H9 (cell line): ENCODE measurements at regions not wholly inside any gene's neighbourhood (a gene's known extent, or its start where the extent isn't known, plus 50 kb on each side); places are given as distances from the start of the nearest gene placed in this dataset.

Experiments used
- DNase-seq: peaks from one replicate; pipeline ENCODE4 v3.0.0-alpha.2; 2017
- H2AFZ ChIP-seq: one replicate; pipeline ENCODE4 v1.6.1; 2013; ENCODE audit warnings: mild to moderate bottlenecking, low read length, control low read depth, moderate library complexity
- H2AK5ac ChIP-seq: 2 replicates; pipeline ENCODE4 v1.6.1; 2013; ENCODE audit warnings: low read length, control low read depth, mixed read lengths; ENCODE audit not compliant: insufficient read length
- H2BK120ac ChIP-seq: one replicate; pipeline ENCODE4 v1.6.1; 2013; ENCODE audit warnings: low read depth, mild to moderate bottlenecking, low read length, control low read depth, inconsistent platforms; ENCODE audit not compliant: poor library complexity, severe bottlenecking
- H2BK12ac ChIP-seq: 2 replicates; pipeline ENCODE4 v1.6.1; 2013; ENCODE audit warnings: low read length, control low read depth, mixed read lengths, low read depth; ENCODE audit not compliant: insufficient read length
- H2BK15ac ChIP-seq: 2 replicates; pipeline ENCODE4 v1.6.1; 2013; ENCODE audit warnings: low read depth, low read length, control low read depth
- H2BK20ac ChIP-seq: one replicate; pipeline ENCODE4 v1.6.1; 2013; ENCODE audit warnings: low read depth, mild to moderate bottlenecking, low read length, control low read depth, inconsistent platforms; ENCODE audit not compliant: poor library complexity, severe bottlenecking
- H2BK5ac ChIP-seq: 2 replicates; pipeline ENCODE4 v1.6.1; 2013; ENCODE audit warnings: low read length, control low read depth, mixed read lengths; ENCODE audit not compliant: insufficient read length
- H3K14ac ChIP-seq: 2 replicates; pipeline ENCODE4 v1.6.1; 2013; ENCODE audit warnings: low read length, control low read depth; ENCODE audit not compliant: insufficient read depth
- H3K18ac ChIP-seq: 2 replicates; pipeline ENCODE4 v1.6.1; 2013; ENCODE audit warnings: low read depth, mild to moderate bottlenecking, mixed read lengths, low read length, control low read depth; ENCODE audit not compliant: insufficient read length
- H3K23ac ChIP-seq: 2 replicates; pipeline ENCODE4 v1.6.1; 2013; ENCODE audit warnings: low read length, control low read depth, mixed read lengths, low read depth; ENCODE audit not compliant: insufficient read length
- H3K23me2 ChIP-seq: 2 replicates; pipeline ENCODE4 v1.6.1; 2013; ENCODE audit warnings: low read depth, mild to moderate bottlenecking, mixed read lengths, low read length, control low read depth; ENCODE audit not compliant: insufficient read length, poor library complexity, severe bottlenecking
- H3K27ac ChIP-seq: 2 replicates; pipeline ENCODE4 v1.5.1; 2013; ENCODE audit warnings: low read length, control low read depth, mixed read lengths, low read depth; ENCODE audit not compliant: insufficient read length
- H3K27me3 ChIP-seq: 2 replicates; pipeline ENCODE4 v1.6.1; 2013; ENCODE audit warnings: low read length, control low read depth, inconsistent platforms; ENCODE audit not compliant: insufficient read depth
- H3K4ac ChIP-seq: 2 replicates; pipeline ENCODE4 v1.6.1; 2013; ENCODE audit warnings: low read depth, mild to moderate bottlenecking, control low read depth, inconsistent platforms, low read length, moderate library complexity
- H3K4me1 ChIP-seq: 2 replicates; pipeline ENCODE4 v1.6.1; 2013; ENCODE audit warnings: low read length, control low read depth, inconsistent platforms; ENCODE audit not compliant: insufficient read depth
- H3K4me2 ChIP-seq: 2 replicates; pipeline ENCODE4 v1.6.1; 2013; ENCODE audit warnings: low read length, control low read depth, mixed read lengths; ENCODE audit not compliant: insufficient read length, insufficient read depth
- H3K56ac ChIP-seq: 2 replicates; pipeline ENCODE4 v1.6.1; 2013; ENCODE audit warnings: low read depth, mild to moderate bottlenecking, mixed read lengths, low read length, control low read depth; ENCODE audit not compliant: insufficient read length
- H3K79me1 ChIP-seq: 2 replicates; pipeline ENCODE4 v1.6.1; 2013; ENCODE audit warnings: low read depth, mild to moderate bottlenecking, moderate library complexity, low read length, control low read depth, inconsistent platforms; ENCODE audit not compliant: insufficient read depth, poor library complexity, severe bottlenecking
- H3K79me2 ChIP-seq: 2 replicates; pipeline ENCODE4 v1.6.1; 2013; ENCODE audit warnings: low read length, control low read depth, inconsistent platforms; ENCODE audit not compliant: insufficient read depth
- H3K9ac ChIP-seq: 2 replicates; pipeline ENCODE4 v1.6.1; 2013; ENCODE audit warnings: low read length, control low read depth, mixed read lengths; ENCODE audit not compliant: insufficient read length; ENCODE audit errors: extremely low read depth
- H3K9me3 ChIP-seq: one replicate; pipeline ENCODE4 v1.6.1; 2013; ENCODE audit warnings: low read depth, low read length, inconsistent platforms; ENCODE audit not compliant: control insufficient read depth
- H3T11ph ChIP-seq: one replicate; pipeline ENCODE4 v1.6.1; 2013; ENCODE audit warnings: mild to moderate bottlenecking, low read length, control low read depth, inconsistent platforms
- H4K20me1 ChIP-seq: one replicate; pipeline ENCODE4 v1.6.1; 2013; ENCODE audit not compliant: control insufficient read depth, insufficient read length, insufficient read depth
- H4K5ac ChIP-seq: 2 replicates; pipeline ENCODE4 v1.6.1; 2013; ENCODE audit warnings: low read depth, mild to moderate bottlenecking, mixed read lengths, low read length, control low read depth; ENCODE audit not compliant: insufficient read length
- H4K8ac ChIP-seq: replicated peaks from 2 replicates; pipeline ENCODE4 v1.6.1; 2013; ENCODE audit warnings: low read length, control low read depth, mixed read lengths, low read depth; ENCODE audit not compliant: insufficient read length
- H4K91ac ChIP-seq: 2 replicates; pipeline ENCODE4 v1.6.1; 2013; ENCODE audit warnings: low read depth, mild to moderate bottlenecking, moderate library complexity, mixed read lengths, low read length, control low read depth; ENCODE audit not compliant: insufficient read length
- H3K27ac Mint-ChIP-seq, 3 experiments: 2 replicates in 2 of 3; 3 replicates in 1 of 3; pipeline ENCODE4 v1.8.0; 2020 to 2021; ENCODE audit warnings: mixed read lengths in 3 of 3, mild to moderate bottlenecking in 1 of 3, moderate library complexity in 1 of 3
- H3K27me3 Mint-ChIP-seq: 2 replicates; pipeline ENCODE4 v1.8.0; 2021; ENCODE audit warnings: low read depth, mild to moderate bottlenecking, moderate library complexity, mixed read lengths
- H3K36me3 Mint-ChIP-seq, 3 experiments: 2 replicates in 2 of 3; 3 replicates in 1 of 3; pipeline ENCODE4 v1.8.0; 2020 to 2021; ENCODE audit warnings: low read depth in 3 of 3, mixed read lengths in 3 of 3; ENCODE audit not compliant: insufficient read depth in 1 of 3
- H3K4me1 Mint-ChIP-seq, 2 experiments: 2 replicates each; pipeline ENCODE4 v1.8.0; 2020; ENCODE audit warnings: mixed read lengths in 2 of 2
- H3K4me3 Mint-ChIP-seq, 2 experiments: 2 replicates in 1 of 2; 3 replicates in 1 of 2; pipeline ENCODE4 v1.8.0; 2020 to 2021; ENCODE audit warnings: mild to moderate bottlenecking in 2 of 2, mixed read lengths in 2 of 2, moderate library complexity in 1 of 2
- H3K9me3 Mint-ChIP-seq, 2 experiments: 2 replicates in 1 of 2; 3 replicates in 1 of 2; pipeline ENCODE4 v1.8.0; 2020; ENCODE audit warnings: mild to moderate bottlenecking in 2 of 2, mixed read lengths in 2 of 2, moderate library complexity in 1 of 2
- WGBS: extraction: QIAGEN DNeasy Blood & Tissue Kit; methylation state at CpG from one replicate; pipeline ENCODE4 v1.1.7; 2013; ENCODE audit warnings: missing lambda C conversion rate, low lambda C conversion rate, mixed read lengths; ENCODE audit not compliant: insufficient read length; ENCODE audit errors: extremely low coverage; 5-methylcytosine and 5-hydroxymethylcytosine counted together
- TF ChIP-seq, protein P1 (sequence below): fragments of 200-600 bp; sonication (generic); conservative IDR thresholded peaks from 3 replicates; pipeline ENCODE4 v1.8.0; 2021; ENCODE audit warnings: antibody characterized with exemption, mild to moderate bottlenecking

DNA sequence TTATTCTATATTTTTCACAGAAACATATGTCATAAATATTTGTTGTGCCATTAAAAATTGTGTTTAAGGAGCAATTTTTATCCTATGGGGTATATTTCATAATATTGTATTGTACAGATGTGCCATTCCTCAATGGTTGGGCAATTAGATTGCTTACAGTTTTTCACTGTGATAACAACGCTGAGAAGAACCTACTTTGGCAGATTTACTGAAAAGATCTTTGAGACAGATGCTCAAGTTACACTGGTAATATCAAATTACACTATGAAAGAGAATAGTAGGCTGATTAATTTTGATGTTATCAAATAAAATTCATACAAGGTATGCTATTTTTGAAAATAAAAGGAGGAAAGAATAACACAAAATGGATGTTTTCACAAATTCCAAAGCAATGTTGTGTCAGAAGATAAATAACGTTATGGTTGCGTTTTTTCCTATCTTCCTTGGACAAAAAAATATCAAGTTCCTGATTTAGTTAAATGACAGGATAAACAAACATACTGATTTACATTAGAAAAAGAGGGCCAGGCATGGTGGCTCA lies 335.1 kb upstream of the ZNF521 start:
- H3K79me2 ChIP-seq, result no peaks in the 10 kb centered on the region
- Mint-ChIP-seq H3K36me3 (no peaks in the 10 kb centered on the region; a peak in 1 of 7 replicates), H3K4me1 (peaks cover 16 to 21% of the 10 kb centered on the region in 2 experiments), H3K9me3 (no peaks in the 10 kb centered on the region), H3K27ac (no peak overlapping the region), H3K4me3 (no peak overlapping the region), H3K27me3 (no peaks in the 10 kb centered on the region)
- no peak overlapping the region for H3K14ac ChIP-seq
- H2AK5ac ChIP-seq, result no peak overlapping the region
- TF ChIP-seq, protein P1, sequence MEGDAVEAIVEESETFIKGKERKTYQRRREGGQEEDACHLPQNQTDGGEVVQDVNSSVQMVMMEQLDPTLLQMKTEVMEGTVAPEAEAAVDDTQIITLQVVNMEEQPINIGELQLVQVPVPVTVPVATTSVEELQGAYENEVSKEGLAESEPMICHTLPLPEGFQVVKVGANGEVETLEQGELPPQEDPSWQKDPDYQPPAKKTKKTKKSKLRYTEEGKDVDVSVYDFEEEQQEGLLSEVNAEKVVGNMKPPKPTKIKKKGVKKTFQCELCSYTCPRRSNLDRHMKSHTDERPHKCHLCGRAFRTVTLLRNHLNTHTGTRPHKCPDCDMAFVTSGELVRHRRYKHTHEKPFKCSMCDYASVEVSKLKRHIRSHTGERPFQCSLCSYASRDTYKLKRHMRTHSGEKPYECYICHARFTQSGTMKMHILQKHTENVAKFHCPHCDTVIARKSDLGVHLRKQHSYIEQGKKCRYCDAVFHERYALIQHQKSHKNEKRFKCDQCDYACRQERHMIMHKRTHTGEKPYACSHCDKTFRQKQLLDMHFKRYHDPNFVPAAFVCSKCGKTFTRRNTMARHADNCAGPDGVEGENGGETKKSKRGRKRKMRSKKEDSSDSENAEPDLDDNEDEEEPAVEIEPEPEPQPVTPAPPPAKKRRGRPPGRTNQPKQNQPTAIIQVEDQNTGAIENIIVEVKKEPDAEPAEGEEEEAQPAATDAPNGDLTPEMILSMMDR, result no peak
- DNase-seq, result no peak
- H3K23ac ChIP-seq, result no peak overlapping the region
- no peak overlapping the region for H3K4me2 ChIP-seq
- no peak overlapping the region for H3K27ac ChIP-seq
- no peaks in the 10 kb centered on the region for H4K20me1 ChIP-seq
- no peaks in the 10 kb centered on the region for H3K23me2 ChIP-seq
- no peak overlapping the region for H4K5ac ChIP-seq
- no peak overlapping the region for H2BK12ac ChIP-seq
- no peaks in the 10 kb centered on the region for H3K27me3 ChIP-seq
- H4K91ac ChIP-seq, result no peak overlapping the region
- H2BK20ac ChIP-seq, result no peak overlapping the region
- WGBS, result no CpG with 5 or more reads among the region's 3 CpGs
- no peaks in the 10 kb centered on the region for H3K9me3 ChIP-seq
- H3K18ac ChIP-seq, result no peak overlapping the region
- H3K4ac ChIP-seq, result no peak overlapping the region
- H3K9ac ChIP-seq, result no peak overlapping the region
- no peaks in the 10 kb centered on the region for H3K79me1 ChIP-seq
- no peak overlapping the region for H2BK15ac ChIP-seq
- H3K56ac ChIP-seq, result no peak overlapping the region
- H2AFZ ChIP-seq, result no peak overlapping the region
- H4K8ac ChIP-seq, result no peak overlapping the region
- H2BK120ac ChIP-seq, result no peak overlapping the region
- no peaks in the 10 kb centered on the region; the same call in 1 of the 2 replicates for H3K4me1 ChIP-seq
- H2BK5ac ChIP-seq, result no peak overlapping the region
- H3T11ph ChIP-seq, result no peak overlapping the region
